CD14-positive monocyte (primary cell): ENCODE measurements at regions not wholly inside any gene's neighbourhood (a gene's known extent, or its start where the extent isn't known, plus 50 kb on each side); places are given as distances from the start of the nearest gene placed in this dataset.

ENCODE experiments used
- DNase-seq, 3 donors: peaks; one replicate each; pipeline ENCODE4 v3.0.0-alpha.2; 2011 to 2022
- H2AFZ ChIP-seq: 2 replicates; pipeline ENCODE4 v1.6.0; 2012; ENCODE audit warnings: mild to moderate bottlenecking, low read depth, low read length, inconsistent platforms; ENCODE audit not compliant: insufficient read depth, poor library complexity, severe bottlenecking
- H3K27ac ChIP-seq, 2 donors: 1 replicate in 1 of 2; 2 replicates in 1 of 2; pipeline ENCODE4 v1.5.1; 2012 to 2013; ENCODE audit warnings: low read length in 2 of 2, control low read depth in 1 of 2, inconsistent platforms in 1 of 2, low read depth in 1 of 2, mild to moderate bottlenecking in 1 of 2
- H3K27me3 ChIP-seq, 2 donors: one replicate each; pipeline versions ENCODE4 v1.6.0 to v1.6.1; 2011 to 2013; ENCODE audit warnings: low read length in 2 of 2; ENCODE audit not compliant: control insufficient read depth in 2 of 2, insufficient read depth in 2 of 2
- H3K36me3 ChIP-seq, 2 donors: replicated peaks in 1 of 2; 1 replicate in 1 of 2; 2 replicates in 1 of 2; pipeline versions ENCODE4 v1.5.1 to v1.6.1; 2012 to 2013; ENCODE audit warnings: low read length in 2 of 2, control low read depth in 1 of 2, inconsistent platforms in 1 of 2, mild to moderate bottlenecking in 1 of 2; ENCODE audit not compliant: insufficient read depth in 2 of 2, control insufficient read depth in 1 of 2
- H3K4me1 ChIP-seq, 2 donors: 1 replicate in 1 of 2; 2 replicates in 1 of 2; pipeline versions ENCODE4 v1.5.1 to v1.6.1; 2012 to 2013; ENCODE audit warnings: low read length in 2 of 2, control low read depth in 1 of 2, inconsistent platforms in 1 of 2, mild to moderate bottlenecking in 1 of 2, moderate library complexity in 1 of 2; ENCODE audit not compliant: insufficient read depth in 2 of 2, control insufficient read depth in 1 of 2
- H3K4me2 ChIP-seq: replicated peaks from 2 replicates; pipeline ENCODE3; 2012; ENCODE audit warnings: low read length, moderate library complexity, mild to moderate bottlenecking; ENCODE audit not compliant: poor library complexity, severe bottlenecking; ENCODE audit errors: extremely low read depth
- H3K4me3 ChIP-seq, 3 experiments: fragments of 200-600 bp in 1 of 3; sonication (generic) in 1 of 3; replicated peaks in 1 of 3; 1 replicate in 2 of 3; 2 replicates in 1 of 3; pipeline ENCODE4 v1.5.1; 2011 to 2013; ENCODE audit warnings: low read length in 3 of 3, mild to moderate bottlenecking in 3 of 3, control low read depth in 2 of 3, low read depth in 2 of 3, inconsistent platforms in 1 of 3, moderate library complexity in 1 of 3
- H3K79me2 ChIP-seq: 2 replicates; pipeline ENCODE4 v1.6.0; 2012; ENCODE audit warnings: mild to moderate bottlenecking, control low read depth, inconsistent platforms, low read length, moderate library complexity; ENCODE audit not compliant: insufficient read depth
- H3K9ac ChIP-seq: 2 replicates; pipeline ENCODE4 v1.6.0; 2017; ENCODE audit warnings: low read length, mild to moderate bottlenecking; ENCODE audit not compliant: insufficient read depth, poor library complexity, severe bottlenecking
- H3K9me3 ChIP-seq, 2 donors: replicated peaks in 1 of 2; 1 replicate in 1 of 2; 2 replicates in 1 of 2; pipeline versions ENCODE4 v1.5.1 to v1.6.1; 2012 to 2013; ENCODE audit warnings: low read length in 2 of 2, control low read depth in 1 of 2; ENCODE audit not compliant: control insufficient read depth in 1 of 2, insufficient read depth in 1 of 2
- H4K20me1 ChIP-seq: 2 replicates; pipeline ENCODE4 v1.6.0; 2012; ENCODE audit warnings: mild to moderate bottlenecking, low read length, control low read depth, moderate library complexity; ENCODE audit not compliant: insufficient read depth
- H3K27ac Mint-ChIP-seq, 7 donors: one replicate each; pipeline ENCODE4 v1.8.0; 2020; ENCODE audit warnings: mild to moderate bottlenecking in 7 of 7, mixed read lengths in 7 of 7, moderate library complexity in 6 of 7, inconsistent platforms in 2 of 7
- H3K27me3 Mint-ChIP-seq, 3 donors: one replicate each; pipeline ENCODE4 v1.8.0; 2021 to 2022; ENCODE audit warnings: low read depth in 3 of 3, mild to moderate bottlenecking in 3 of 3, mixed read lengths in 3 of 3, moderate library complexity in 3 of 3, inconsistent platforms in 1 of 3
- H3K36me3 Mint-ChIP-seq, 2 donors: one replicate each; pipeline ENCODE4 v1.8.0; 2020; ENCODE audit warnings: mixed read lengths in 2 of 2, inconsistent platforms in 1 of 2, mild to moderate bottlenecking in 1 of 2
- H3K4me1 Mint-ChIP-seq: one replicate; pipeline ENCODE4 v1.8.0; 2020; ENCODE audit warnings: mild to moderate bottlenecking, mixed read lengths
- H3K4me3 Mint-ChIP-seq, 2 donors: one replicate each; pipeline ENCODE4 v1.8.0; 2020; ENCODE audit warnings: mild to moderate bottlenecking in 2 of 2, mixed read lengths in 2 of 2, moderate library complexity in 1 of 2
- H3K9me3 Mint-ChIP-seq, 7 donors: one replicate each; pipeline ENCODE4 v1.8.0; 2020 to 2022; ENCODE audit warnings: mixed read lengths in 7 of 7, mild to moderate bottlenecking in 6 of 7, moderate library complexity in 6 of 7, inconsistent platforms in 2 of 7
- WGBS: methylation state at CpG from one replicate; pipeline ENCODE4 v1.1.5; 2013; ENCODE audit warnings: missing lambda C conversion rate; ENCODE audit not compliant: insufficient coverage; 5-methylcytosine and 5-hydroxymethylcytosine counted together
- intact Hi-C, 2 donors: fragments of 100-400 bp; cut with micrococcal nuclease; formaldehyde crosslinking; loops; one replicate each; pipeline versions ENCODE4 v1.15.0 to v1.15.1; 2023
- TF ChIP-seq, protein P1 (sequence below): fragments of 200-600 bp; IDR thresholded peaks from one replicate; pipeline ENCODE4 v1.8.0; 2022; ENCODE audit warnings: antibody characterized with exemption, mild to moderate bottlenecking

DNA sequence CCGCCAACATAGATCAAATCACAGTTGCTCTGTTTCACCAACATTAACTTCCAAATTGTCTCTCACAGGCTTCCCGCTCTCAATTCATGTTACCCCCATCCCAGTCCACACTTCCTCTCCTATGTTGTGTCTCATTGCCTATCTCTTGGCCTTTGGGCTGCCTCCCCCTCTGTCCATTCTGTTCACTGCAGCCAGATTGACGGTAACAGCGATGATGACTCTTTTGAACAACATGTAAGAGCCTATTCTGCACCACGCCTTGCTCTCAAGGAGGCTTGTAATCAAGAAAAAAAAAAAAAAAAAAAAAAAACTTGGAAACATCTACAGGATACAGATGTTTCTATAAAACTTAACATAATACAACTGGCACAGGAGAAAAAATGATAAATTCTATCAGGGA, 77.3 kb upstream of the RMDN2 start:
- H3K79me2 ChIP-seq: no peaks in the 10 kb centered on the region
- no peak for DNase-seq
- no peak overlapping the region for H3K4me3 ChIP-seq
- no peak overlapping the region for H3K4me2 ChIP-seq
- peaks cover 22 to 35% of the 10 kb centered on the region in 2 donors for H3K4me1 ChIP-seq
- Mint-ChIP-seq H3K4me3 (no peak overlapping the region), H3K9me3 (no peaks in the 10 kb centered on the region), H3K36me3 (peaks cover 0 to 2% of the 10 kb centered on the region in 2 donors), H3K4me1 (peaks cover 31% of the 10 kb centered on the region), H3K27me3 (peaks cover 2% of the 10 kb centered on the region in 3 donors), H3K27ac (no peak overlapping the region)
- H3K9me3 ChIP-seq: no peaks in the 10 kb centered on the region
- no peak overlapping the region for H2AFZ ChIP-seq
- WGBS: 94% methylated on average over 2 of the region's 5 CpGs
- no peaks in the 10 kb centered on the region for H4K20me1 ChIP-seq
- H3K27ac ChIP-seq: no peak overlapping the region
- no peaks in the 10 kb centered on the region for H3K27me3 ChIP-seq
- no peak overlapping the region for H3K9ac ChIP-seq
- TF ChIP-seq, protein P1, sequence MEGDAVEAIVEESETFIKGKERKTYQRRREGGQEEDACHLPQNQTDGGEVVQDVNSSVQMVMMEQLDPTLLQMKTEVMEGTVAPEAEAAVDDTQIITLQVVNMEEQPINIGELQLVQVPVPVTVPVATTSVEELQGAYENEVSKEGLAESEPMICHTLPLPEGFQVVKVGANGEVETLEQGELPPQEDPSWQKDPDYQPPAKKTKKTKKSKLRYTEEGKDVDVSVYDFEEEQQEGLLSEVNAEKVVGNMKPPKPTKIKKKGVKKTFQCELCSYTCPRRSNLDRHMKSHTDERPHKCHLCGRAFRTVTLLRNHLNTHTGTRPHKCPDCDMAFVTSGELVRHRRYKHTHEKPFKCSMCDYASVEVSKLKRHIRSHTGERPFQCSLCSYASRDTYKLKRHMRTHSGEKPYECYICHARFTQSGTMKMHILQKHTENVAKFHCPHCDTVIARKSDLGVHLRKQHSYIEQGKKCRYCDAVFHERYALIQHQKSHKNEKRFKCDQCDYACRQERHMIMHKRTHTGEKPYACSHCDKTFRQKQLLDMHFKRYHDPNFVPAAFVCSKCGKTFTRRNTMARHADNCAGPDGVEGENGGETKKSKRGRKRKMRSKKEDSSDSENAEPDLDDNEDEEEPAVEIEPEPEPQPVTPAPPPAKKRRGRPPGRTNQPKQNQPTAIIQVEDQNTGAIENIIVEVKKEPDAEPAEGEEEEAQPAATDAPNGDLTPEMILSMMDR: no peak
- H3K36me3 ChIP-seq: no peaks in the 10 kb centered on the region
- intact Hi-C loops: no loop called here

- no peaks in the 10 kb centered on the region for H3K27me3 ChIP-seq
- H3K27me3 Mint-ChIP-seq: peaks cover under 1 to 3% (median 2%) of the 10 kb centered on the region in 3 donors
- peaks cover 22 to 36% of the 10 kb centered on the region in 2 donors for H3K4me1 ChIP-seq
- WGBS: no CpG with 5 or more reads among the region's 2 CpGs
- H3K4me1 Mint-ChIP-seq: peaks cover 33% of the 10 kb centered on the region
- H3K4me3 ChIP-seq: no peak overlapping the region
- no peak for DNase-seq
- peaks cover 0 to under 1% (median 0%) of the 10 kb centered on the region in 7 donors for H3K9me3 Mint-ChIP-seq
- TF ChIP-seq, protein P1: no peak
- peaks cover 0 to 2% of the 10 kb centered on the region in 2 donors for H3K36me3 Mint-ChIP-seq
- no peak overlapping the region for H3K9ac ChIP-seq
- no peaks in the 10 kb centered on the region for H3K79me2 ChIP-seq
- H3K27ac Mint-ChIP-seq: no peak overlapping the region
- intact Hi-C loops: no loop called here
- no peaks in the 10 kb centered on the region for H4K20me1 ChIP-seq
- no peaks in the 10 kb centered on the region for H3K36me3 ChIP-seq
- no peak overlapping the region for H3K4me3 Mint-ChIP-seq
- H3K27ac ChIP-seq: no peak overlapping the region
- no peak overlapping the region for H2AFZ ChIP-seq
- H3K9me3 ChIP-seq: no peaks in the 10 kb centered on the region
- no peak overlapping the region for H3K4me2 ChIP-seq
These were observed 76.6 kb upstream of the RMDN2 start for GRCh38 chr2:37848451-37848850.
